PC-3 (cell line): ENCODE measurements at regions not wholly inside any gene's neighbourhood (a gene's known extent, or its start where the extent isn't known, plus 50 kb on each side); places are given as distances from the start of the nearest gene placed in this dataset.
"Not testable (repeated sequence)": the region's sequence is repeated elsewhere in the genome, so short reads cannot be mapped to it uniquely, and the experiment has no call there.

ENCODE experiments used
- ATAC-seq: fragments of 200-7000 bp; cut with Tn5 transposase; 2 replicates; pipeline ENCODE4 v1.9.1; 2020; ENCODE audit warnings: mild to moderate bottlenecking, moderate library complexity
- BruUV-seq: library from RNA; stranded (reverse); fragments of 400-500 nt; replicated peaks from 2 replicates; lab custom pipeline; 2021; lab: Mats Ljungman, UMichigan
- CTCF ChIA-PET: fragments of 300-600 bp; sonication (Branson Sonifier 250); formaldehyde crosslinking; loops from one replicate; lab custom pipeline; 2022; ENCODE audit warnings: antibody characterized with exemption; lab: Charles Lee
- POLR2A ChIA-PET: fragments of 300-600 bp; sonication (Branson Sonifier 250); formaldehyde crosslinking; loops from one replicate; lab custom pipeline; 2022; ENCODE audit warnings: antibody characterized with exemption; ENCODE audit not compliant: unreplicated experiment; lab: Charles Lee
- DNase-seq: peaks from one replicate; pipeline ENCODE4 v3.0.0-alpha.2; 2015
- H2AFZ ChIP-seq: fragments of 300-600 bp; sonication (generic); 2 replicates; pipeline ENCODE4 v1.6.0; 2016; ENCODE audit warnings: antibody characterized with exemption, low read length
- H3F3A ChIP-seq: fragments of 300-600 bp; sonication (generic); one replicate; pipeline ENCODE4 v1.6.0; 2017; ENCODE audit warnings: antibody characterized with exemption, low read length, control low read depth, mild to moderate bottlenecking; ENCODE audit not compliant: unreplicated experiment
- H3K27ac ChIP-seq: fragments of 300-600 bp; sonication (generic); 2 replicates; pipeline ENCODE4 v1.5.1; 2016; ENCODE audit warnings: mild to moderate bottlenecking, low read length
- H3K27me3 ChIP-seq: fragments of 300-600 bp; sonication (generic); 2 replicates; pipeline ENCODE4 v1.6.1; 2016; ENCODE audit warnings: low read length, mixed read lengths
- H3K36me3 ChIP-seq: fragments of 300-600 bp; sonication (generic); 2 replicates; pipeline ENCODE4 v1.6.1; 2016; ENCODE audit warnings: low read depth, mixed run types, low read length, mixed read lengths
- H3K4me1 ChIP-seq: fragments of 300-600 bp; sonication (generic); 2 replicates; pipeline ENCODE4 v1.5.1; 2016; ENCODE audit warnings: low read length; ENCODE audit not compliant: insufficient read depth
- H3K4me2 ChIP-seq: fragments of 300-600 bp; sonication (generic); 2 replicates; pipeline ENCODE4 v1.6.0; 2016; ENCODE audit warnings: low read length
- H3K4me3 ChIP-seq: fragments of 300-600 bp; sonication (generic); 2 replicates; pipeline ENCODE4 v1.5.1; 2016; ENCODE audit warnings: mild to moderate bottlenecking, low read length, mixed read lengths
- H3K79me2 ChIP-seq: fragments of 300-600 bp; sonication (generic); 2 replicates; pipeline ENCODE4 v1.6.1; 2017; ENCODE audit warnings: low read length, mixed read lengths
- H3K9ac ChIP-seq: fragments of 300-600 bp; sonication (generic); 2 replicates; pipeline ENCODE4 v1.6.0; 2016; ENCODE audit warnings: mild to moderate bottlenecking, low read length
- H3K9me2 ChIP-seq: fragments of 300-600 bp; sonication (generic); replicated peaks from 2 replicates; pipeline ENCODE4 v1.6.1; 2016; ENCODE audit warnings: mixed run types, low read length, mixed read lengths
- H3K9me3 ChIP-seq: fragments of 300-600 bp; sonication (generic); 2 replicates; pipeline ENCODE4 v1.6.1; 2016; ENCODE audit warnings: low read length, mixed read lengths
- H4K20me1 ChIP-seq: fragments of 300-600 bp; sonication (generic); 2 replicates; pipeline ENCODE4 v1.6.1; 2016; ENCODE audit warnings: low read length, mixed read lengths
- EZH2 ChIP-seq: fragments of 300-600 bp; sonication (generic); IDR thresholded peaks from one replicate; pipeline ENCODE4 v1.6.1; 2017; ENCODE audit warnings: antibody characterized with exemption, mild to moderate bottlenecking, low read length; ENCODE audit not compliant: unreplicated experiment
- EZH2phosphoT487 ChIP-seq: fragments of 300-600 bp; sonication (generic); IDR thresholded peaks from 2 replicates; pipeline ENCODE4 v1.6.1; 2018; ENCODE audit warnings: mild to moderate bottlenecking, antibody characterized with exemption, low read length, borderline replicate concordance
- intact Hi-C: fragments of 100-400 bp; cut with micrococcal nuclease; formaldehyde crosslinking; loops from 2 replicates; pipeline ENCODE4 v1.9.0; 2023
- TF ChIP-seq, protein P1 (sequence below): fragments of 300-600 bp; sonication (generic); conservative IDR thresholded peaks from 2 replicates; pipeline ENCODE4 v1.5.1; 2017; ENCODE audit warnings: antibody characterized with exemption, low read depth, mild to moderate bottlenecking, low read length

DNA sequence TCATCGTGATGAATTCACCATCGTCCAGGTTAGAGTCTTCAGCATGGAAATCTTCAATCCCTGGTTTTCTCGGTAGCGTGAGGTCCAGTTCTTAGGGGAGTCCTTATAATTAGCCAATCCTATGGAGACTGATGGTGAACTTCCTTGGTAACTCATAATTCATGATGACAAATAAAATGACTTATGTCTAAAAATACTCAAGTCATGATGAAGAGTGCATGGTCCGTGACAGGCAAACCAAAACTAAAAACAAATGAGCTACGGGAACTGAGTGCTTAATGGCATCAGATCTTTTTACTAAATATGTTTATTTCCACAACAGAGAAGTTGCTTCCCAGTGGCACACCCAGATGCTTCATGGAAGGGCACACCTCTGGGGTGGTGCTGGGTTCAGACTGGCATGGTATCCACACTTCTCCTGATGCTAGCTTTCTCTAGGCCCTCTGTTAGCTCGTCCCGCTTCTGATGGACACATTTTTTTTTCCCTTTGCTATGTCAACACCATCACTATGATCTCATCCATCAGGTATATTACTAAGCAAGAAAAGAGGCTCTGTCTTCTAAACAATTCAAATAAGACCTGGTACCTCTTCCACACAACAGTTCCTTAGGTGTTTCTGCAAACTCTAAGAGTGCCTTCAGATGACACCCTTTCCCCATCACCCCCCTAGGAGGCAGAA lies 92.8 kb upstream of the NEDD4L start:
- BruUV-seq: no TSS peak
- Histone ChIP-seq H3K9me3 (no peaks in the 10 kb centered on the region), H3K9ac (no peak overlapping the region), H3K4me2 (no peak overlapping the region), H4K20me1 (no peaks in the 10 kb centered on the region), H2AFZ (no peak overlapping the region), H3K36me3 (no peaks in the 10 kb centered on the region), H3K27ac (no peak overlapping the region), H3K27me3 (no peaks in the 10 kb centered on the region), H3K4me1 (no peaks in the 10 kb centered on the region; the same call in 1 of the 2 replicates), H3F3A (no peaks in the 10 kb centered on the region), H3K79me2 (no peaks in the 10 kb centered on the region), H3K4me3 (no peak overlapping the region), H3K9me2 (no peaks in the 10 kb centered on the region)
- ATAC-seq (no peak), DNase-seq (no peak)
- ChIA-PET CTCF (no interaction called here), POLR2A (no interaction called here)
- no peak for TF ChIP-seq EZH2
- no peak for TF ChIP-seq EZH2phosphoT487
- intact Hi-C loops: no loop called here

DNA sequence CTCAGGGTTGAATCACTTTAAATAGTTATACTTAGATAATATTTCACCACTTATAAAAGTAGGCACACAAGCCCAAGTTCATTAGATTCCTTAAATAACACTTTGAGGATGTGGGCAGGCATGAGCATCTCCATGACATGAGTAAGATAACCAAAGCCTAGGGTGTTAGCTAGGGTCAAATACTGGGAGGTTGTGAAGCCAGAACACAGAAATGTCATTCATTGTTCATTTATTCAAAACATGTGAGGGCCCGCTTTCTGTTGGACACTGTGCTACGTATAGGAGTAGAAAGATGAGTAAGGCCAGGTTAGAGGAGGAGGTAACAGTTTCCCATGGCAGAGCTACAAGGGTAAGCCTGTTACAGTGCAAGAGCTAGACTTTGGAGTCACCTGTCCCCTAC lies 93.5 kb upstream of the NEDD4L start:
- intact Hi-C loops: no loop called here
- TF ChIP-seq EZH2 (no peak), EZH2phosphoT487 (no peak)
- TF ChIP-seq, protein P1, sequence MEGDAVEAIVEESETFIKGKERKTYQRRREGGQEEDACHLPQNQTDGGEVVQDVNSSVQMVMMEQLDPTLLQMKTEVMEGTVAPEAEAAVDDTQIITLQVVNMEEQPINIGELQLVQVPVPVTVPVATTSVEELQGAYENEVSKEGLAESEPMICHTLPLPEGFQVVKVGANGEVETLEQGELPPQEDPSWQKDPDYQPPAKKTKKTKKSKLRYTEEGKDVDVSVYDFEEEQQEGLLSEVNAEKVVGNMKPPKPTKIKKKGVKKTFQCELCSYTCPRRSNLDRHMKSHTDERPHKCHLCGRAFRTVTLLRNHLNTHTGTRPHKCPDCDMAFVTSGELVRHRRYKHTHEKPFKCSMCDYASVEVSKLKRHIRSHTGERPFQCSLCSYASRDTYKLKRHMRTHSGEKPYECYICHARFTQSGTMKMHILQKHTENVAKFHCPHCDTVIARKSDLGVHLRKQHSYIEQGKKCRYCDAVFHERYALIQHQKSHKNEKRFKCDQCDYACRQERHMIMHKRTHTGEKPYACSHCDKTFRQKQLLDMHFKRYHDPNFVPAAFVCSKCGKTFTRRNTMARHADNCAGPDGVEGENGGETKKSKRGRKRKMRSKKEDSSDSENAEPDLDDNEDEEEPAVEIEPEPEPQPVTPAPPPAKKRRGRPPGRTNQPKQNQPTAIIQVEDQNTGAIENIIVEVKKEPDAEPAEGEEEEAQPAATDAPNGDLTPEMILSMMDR: no peak
- Histone ChIP-seq H3K4me3 (no peak overlapping the region), H3K79me2 (no peaks in the 10 kb centered on the region), H3K9ac (no peak overlapping the region), H2AFZ (no peak overlapping the region), H3K27ac (no peak overlapping the region), H3K4me1 (no peaks in the 10 kb centered on the region; the same call in 1 of the 2 replicates), H3K9me3 (no peaks in the 10 kb centered on the region), H3K27me3 (no peaks in the 10 kb centered on the region), H4K20me1 (no peaks in the 10 kb centered on the region), H3K4me2 (no peak overlapping the region), H3K36me3 (no peaks in the 10 kb centered on the region), H3K9me2 (no peaks in the 10 kb centered on the region), H3F3A (no peaks in the 10 kb centered on the region)
- BruUV-seq: no TSS peak
- ChIA-PET CTCF (no interaction called here), POLR2A (no interaction called here)
- DNase-seq: no peak
- ATAC-seq: no peak

DNA sequence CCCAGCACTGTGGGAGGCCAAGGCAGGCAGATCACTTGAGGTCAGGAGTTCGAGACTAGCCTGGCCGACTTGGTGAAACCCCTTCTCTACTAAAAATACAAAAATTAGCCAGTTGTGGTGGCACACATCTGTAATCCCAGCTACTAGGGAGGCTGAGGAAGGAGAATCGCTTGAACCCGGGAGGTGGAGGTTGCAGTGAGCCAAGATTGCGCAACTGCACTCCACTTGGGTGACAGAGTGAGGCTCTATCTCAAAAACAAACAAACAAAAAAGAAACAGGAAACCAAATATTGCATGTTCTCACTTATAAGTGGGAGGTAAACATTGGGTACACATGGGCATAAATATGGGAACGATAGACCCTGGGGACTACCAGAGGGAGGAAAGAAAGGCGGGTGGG lies 94.7 kb upstream of the NEDD4L start:
- DNase-seq, ATAC-seq, H3K9me3 ChIP-seq, H3K9me2 ChIP-seq, H3K9ac ChIP-seq, H3K4me2 ChIP-seq, H3K27ac ChIP-seq, H3F3A ChIP-seq, H4K20me1 ChIP-seq, intact Hi-C loops, H3K27me3 ChIP-seq, H2AFZ ChIP-seq, H3K4me1 ChIP-seq, CTCF ChIA-PET, H3K79me2 ChIP-seq, BruUV-seq, POLR2A ChIA-PET, H3K36me3 ChIP-seq, H3K4me3 ChIP-seq: not testable (repeated sequence)
